Right lung (tissue), 2 donors: ENCODE measurements at regions not wholly inside any gene's neighbourhood (a gene's known extent, or its start where the extent isn't known, plus 50 kb on each side); places are given as distances from the start of the nearest gene placed in this dataset.

Source experiments
- DNase-seq, 2 donors: peaks; one replicate each; pipeline ENCODE4 v3.0.0-alpha.2; 2013

DNA sequence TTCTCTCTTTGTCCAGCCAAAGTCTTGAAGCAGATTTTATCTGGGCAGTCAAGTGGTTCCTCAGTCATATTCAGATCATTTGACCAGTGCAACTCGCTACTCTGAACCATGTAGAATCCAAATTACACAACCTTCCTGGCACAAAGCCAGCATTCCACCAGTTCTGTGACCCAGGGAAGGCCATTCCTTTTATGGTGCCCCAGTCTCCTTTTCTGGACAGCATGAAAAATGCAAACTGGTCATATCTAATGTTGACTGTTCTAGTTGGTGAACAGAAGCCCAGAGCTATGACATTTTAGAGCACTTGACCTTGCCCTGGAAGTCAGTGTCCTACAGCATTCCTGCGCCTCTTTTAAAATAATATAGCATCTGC is 364.6 kb downstream of the BRINP1 start:
- no peak for DNase-seq

GRCh38 chr9:119005162-119005561 is 364.1 kb downstream of the BRINP1 start:
- no peak for DNase-seq

DNA sequence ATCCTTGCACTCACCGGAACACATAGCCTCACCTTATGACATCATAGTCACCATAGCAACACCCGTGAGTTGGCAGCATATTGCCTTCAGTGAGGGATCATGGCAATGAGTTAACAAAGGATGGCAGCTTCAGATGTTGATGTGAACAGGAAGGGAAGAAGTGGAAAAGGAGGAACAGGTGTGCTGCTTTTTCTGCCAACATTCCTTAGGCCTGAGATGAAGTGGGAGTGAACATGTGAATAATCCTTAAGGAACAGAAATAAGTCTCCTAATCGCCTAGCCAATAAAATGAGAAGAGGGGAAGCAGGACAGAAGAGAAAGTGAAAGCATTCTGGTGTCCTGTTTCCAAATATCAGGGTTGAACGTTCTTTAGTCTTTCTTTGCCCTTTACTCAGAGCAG is 360.0 kb downstream of the BRINP1 start:
- DNase-seq = no peak

DNA sequence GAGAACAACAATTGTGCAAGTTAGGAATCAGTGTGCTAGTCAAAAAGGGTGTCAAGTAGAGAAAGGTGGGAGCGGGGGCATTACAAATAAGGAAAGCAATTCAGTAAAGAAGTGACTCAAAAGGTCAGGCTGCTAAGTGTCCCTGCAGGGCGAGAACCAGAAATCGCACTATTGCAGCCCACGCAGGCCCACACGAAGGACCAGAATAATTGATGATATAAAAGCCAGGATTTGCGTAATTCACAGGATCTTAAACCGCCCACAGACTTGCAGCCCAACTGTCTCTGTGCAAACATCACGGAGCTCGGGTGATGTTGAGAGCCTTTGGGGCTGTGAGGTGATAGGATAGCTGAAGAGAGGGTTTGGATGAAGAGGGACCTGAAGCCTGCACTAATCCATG is 349.0 kb downstream of the BRINP1 start:
- no peak for DNase-seq

DNA sequence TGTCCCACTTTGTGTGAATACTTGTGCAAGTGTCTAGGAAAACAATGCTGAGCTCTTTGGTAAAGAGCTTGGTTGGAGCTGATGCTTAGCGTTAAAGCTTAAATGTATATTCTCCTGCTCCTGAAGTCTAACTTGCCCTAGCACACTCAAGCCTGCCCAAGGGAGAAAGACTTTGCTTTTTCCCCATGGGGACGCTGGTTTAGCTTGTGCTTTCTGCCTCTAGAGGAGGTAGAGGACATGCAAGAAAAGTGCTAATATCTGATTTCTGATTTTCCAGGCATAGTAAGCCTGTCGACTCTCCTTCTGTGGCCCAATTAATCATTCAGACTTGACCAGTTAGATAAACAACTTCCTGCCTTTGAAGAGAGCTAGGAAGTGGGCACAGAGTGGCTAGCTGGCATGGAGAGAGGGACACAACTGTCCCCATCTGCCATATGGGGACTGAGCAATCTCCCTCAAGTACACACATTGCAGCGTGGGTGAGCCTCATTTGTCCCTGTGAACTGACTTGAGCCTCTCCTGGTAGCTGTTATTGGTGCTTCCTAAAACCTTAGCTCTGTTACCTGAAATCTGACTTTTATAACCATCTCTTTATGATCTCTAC is 348.4 kb downstream of the BRINP1 start:
- DNase-seq = no peak

- no peak for DNase-seq
Measured at GRCh38 chr9:119026120-119026519, 343.1 kb downstream of the BRINP1 start.

- DNase-seq = no peak
Measured at GRCh38 chr9:119027901-119028699, 341.1 kb downstream of the BRINP1 start.

DNA sequence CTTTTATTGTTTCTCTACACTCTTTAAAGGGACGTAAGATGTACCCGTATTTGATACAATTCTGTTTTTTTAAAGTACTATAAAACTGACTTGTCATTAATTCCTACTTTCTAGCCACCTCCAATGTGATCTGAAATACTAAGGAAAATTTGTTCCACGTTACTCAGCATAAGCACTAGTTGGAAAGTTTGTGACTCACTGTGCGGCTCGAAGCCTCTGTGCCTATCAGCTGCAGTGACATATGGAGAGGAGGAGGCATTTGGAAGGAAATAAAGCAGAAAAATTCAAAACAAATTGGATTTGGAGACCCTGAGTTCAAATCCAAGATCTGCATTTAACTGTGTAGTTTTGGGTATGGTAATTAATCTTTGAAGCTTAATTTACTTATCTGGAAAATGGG is 339.3 kb downstream of the BRINP1 start:
- DNase-seq = no peak

GRCh38 chr9:119033596-119033995 is 335.6 kb downstream of the BRINP1 start:
- DNase-seq = no peak

DNA sequence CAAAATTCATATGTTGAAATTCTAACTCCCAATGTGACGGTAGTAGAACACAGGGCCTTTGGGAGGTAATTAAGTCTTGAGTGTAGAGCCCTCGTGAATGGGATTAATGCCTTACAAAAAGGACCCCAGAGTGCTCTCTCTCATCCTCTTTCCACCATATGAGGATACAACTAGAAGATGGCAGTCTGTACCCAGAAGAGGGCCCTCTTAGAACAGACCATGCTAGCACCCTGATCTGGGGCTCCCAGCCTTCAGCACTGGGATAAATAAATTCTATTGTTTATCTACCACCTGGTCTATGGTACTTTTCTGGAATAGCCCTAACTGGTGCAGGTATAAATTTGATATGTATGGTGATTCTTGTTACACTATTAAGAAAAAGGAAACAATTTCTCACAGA is 332.3 kb downstream of the BRINP1 start:
- DNase-seq = no peak

DNA sequence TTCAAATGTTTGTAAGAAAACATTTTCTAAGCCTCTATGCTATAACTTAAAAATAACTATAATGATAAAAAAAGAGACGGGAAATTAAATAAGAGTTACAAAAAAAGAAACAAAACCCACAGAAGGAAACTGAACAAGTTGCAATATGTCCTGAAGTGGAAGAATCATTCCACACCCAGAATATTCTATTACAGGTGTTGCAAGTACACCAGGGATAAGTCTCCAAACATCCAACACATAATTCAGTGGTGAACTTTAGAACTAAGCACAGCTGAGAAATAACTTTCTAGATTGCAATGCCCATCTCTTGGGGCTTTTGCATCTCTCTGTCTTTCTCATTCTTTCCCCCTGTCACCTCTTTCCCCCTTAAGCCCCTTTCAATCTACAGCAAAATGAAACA is 325.2 kb downstream of the BRINP1 start:
- DNase-seq = no peak

DNA sequence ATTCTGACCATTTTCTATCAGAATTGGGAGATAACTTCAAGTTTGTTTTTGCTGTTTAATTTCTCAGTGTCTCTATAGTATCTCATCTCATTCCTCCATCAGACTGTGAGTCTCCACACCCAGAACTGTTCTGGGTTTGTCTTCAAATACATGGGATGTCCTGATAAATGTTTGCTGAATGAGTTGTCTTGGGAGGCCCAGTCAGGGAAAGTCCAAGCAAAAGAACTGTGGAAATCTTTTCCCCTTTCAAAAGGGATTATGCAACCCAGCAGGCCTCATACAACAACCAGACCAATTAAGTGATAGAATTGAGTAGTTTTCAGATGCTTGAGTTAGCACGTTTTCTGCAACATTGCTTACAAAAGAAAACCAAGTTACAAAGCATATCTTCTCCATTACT is 324.4 kb downstream of the BRINP1 start:
- no peak for DNase-seq

GRCh38 chr9:119047513-119048307 is 321.5 kb downstream of the BRINP1 start:
- DNase-seq = no peak

- DNase-seq = no peak
Measured at GRCh38 chr9:119050281-119050680, 319.0 kb downstream of the BRINP1 start.

- no peak for DNase-seq
Measured at GRCh38 chr9:119052339-119053030, 316.8 kb downstream of the BRINP1 start.

DNA sequence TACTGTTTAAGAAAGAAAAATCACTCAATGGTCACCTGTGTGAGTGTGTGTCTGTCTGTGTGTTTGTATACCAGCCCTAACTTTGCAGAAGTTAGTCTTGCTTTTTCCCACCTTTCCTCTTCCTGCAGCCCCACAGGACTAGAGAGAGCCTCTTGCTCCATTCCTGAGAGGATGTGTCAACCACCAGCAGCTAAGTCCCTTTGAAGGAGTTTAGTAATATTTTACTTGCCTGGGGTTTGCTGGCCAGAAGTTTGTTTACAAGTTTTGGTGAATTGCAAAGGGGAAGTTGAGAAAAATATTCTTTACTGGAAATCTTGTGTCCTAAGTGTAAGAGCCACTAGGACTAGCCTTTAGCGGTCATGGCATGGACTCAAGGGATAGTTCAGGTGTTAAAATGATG is 316.2 kb downstream of the BRINP1 start:
- DNase-seq = no peak

- no peak for DNase-seq
Measured at GRCh38 chr9:119060629-119061385, 308.4 kb downstream of the BRINP1 start.

DNA sequence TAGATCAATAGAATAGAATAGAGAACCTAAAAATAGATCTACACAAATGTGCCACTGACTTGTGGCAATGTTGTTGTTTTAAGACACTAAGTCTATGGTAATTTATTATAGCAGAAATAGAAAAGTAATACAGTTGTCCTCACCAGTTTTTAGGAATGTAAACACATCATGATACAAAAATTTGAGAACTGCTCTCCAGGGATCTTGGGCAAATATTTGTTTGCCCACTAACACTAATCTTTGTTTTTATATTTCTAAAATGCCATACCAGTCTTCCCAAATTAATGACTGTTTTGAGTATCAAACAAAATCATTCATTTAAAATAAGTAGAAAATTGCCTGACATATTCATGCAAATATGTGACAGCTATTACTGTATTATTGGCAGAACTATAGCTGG is 297.6 kb downstream of the BRINP1 start:
- DNase-seq = no peak

DNA sequence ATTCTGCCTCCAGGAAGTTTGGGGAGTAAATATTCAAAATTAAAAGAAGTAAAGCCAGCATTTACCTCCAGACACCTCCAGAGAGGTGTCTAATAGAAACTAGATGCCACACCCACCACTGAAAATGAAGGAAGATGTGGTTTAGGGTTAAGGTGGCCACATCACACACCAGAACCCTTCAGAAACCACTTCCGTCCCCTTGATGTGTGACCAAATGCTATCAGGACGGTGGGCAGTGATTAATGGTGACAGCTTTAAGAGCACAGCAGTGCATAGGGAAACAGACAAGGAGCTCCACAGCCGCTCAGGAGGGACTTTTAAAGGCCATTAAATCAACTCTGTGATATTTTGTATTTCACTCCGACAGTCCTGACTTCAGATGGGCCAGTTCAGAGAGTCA is 295.2 kb downstream of the BRINP1 start:
- DNase-seq = no peak

- no peak for DNase-seq
Measured at GRCh38 chr9:119078015-119078414, 291.2 kb downstream of the BRINP1 start.

- no peak for DNase-seq
Measured at GRCh38 chr9:119083673-119084072, 285.6 kb downstream of the BRINP1 start.

- no peak for DNase-seq
Measured at GRCh38 chr9:119086590-119086989, 282.6 kb downstream of the BRINP1 start.
